T-cell (primary cell): ENCODE measurements at regions not wholly inside any gene's neighbourhood (a gene's known extent, or its start where the extent isn't known, plus 50 kb on each side); places are given as distances from the start of the nearest gene placed in this dataset.

ENCODE experiments used
- ATAC-seq, 4 experiments: fragments of 200-7000 bp in 3 of 4; fragments of 150-1000 bp in 1 of 4; cut with Tn5 transposase; replicated peaks in 1 of 4; 1 replicate in 3 of 4; 2 replicates in 1 of 4; pipeline ENCODE4 v1.10.0; 2021; ENCODE audit warnings: moderate library complexity in 3 of 4, mild to moderate bottlenecking in 2 of 4, moderate number of reproducible peaks in 1 of 4
- CTCF ChIA-PET, 2 donors: fragments of 300-600 bp; sonication (Branson Sonifier 250); formaldehyde crosslinking; loops; one replicate each; lab custom pipeline; 2022; ENCODE audit warnings: antibody characterized with exemption in 2 of 2; lab: Charles Lee
- POLR2A ChIA-PET, 2 donors: fragments of 300-600 bp; sonication (Branson Sonifier 250); formaldehyde crosslinking; loops; one replicate each; lab custom pipeline; 2022; ENCODE audit warnings: antibody characterized with exemption in 2 of 2; lab: Charles Lee
- DNase-seq, 35 experiments: peaks; one replicate each; pipeline versions ENCODE4 v3.0.0 to v3.0.0-alpha.2; 2013 to 2023
- H3K27ac ChIP-seq: one replicate; pipeline ENCODE4 v1.5.1; 2013; ENCODE audit warnings: low read length
- H3K27me3 ChIP-seq, 2 experiments: replicated peaks in 1 of 2; 1 replicate in 1 of 2; 2 replicates in 1 of 2; pipeline versions ENCODE4 v1.6.1 to v1.7.0; 2013; ENCODE audit warnings: low read length in 1 of 2, mixed read lengths in 1 of 2; ENCODE audit not compliant: control insufficient read depth in 2 of 2, insufficient read depth in 2 of 2; ENCODE audit errors: extremely low read depth in 1 of 2
- H3K36me3 ChIP-seq, 2 donors: 1 replicate in 1 of 2; 2 replicates in 1 of 2; pipeline versions ENCODE4 v1.6.1 to v1.7.0; 2013; ENCODE audit warnings: low read length in 1 of 2; ENCODE audit not compliant: control insufficient read depth in 2 of 2, insufficient read depth in 1 of 2; ENCODE audit errors: extremely low read depth in 1 of 2
- H3K4me1 ChIP-seq, 2 experiments: 1 replicate in 1 of 2; 2 replicates in 1 of 2; pipeline versions ENCODE4 v1.6.1 to v1.7.0; 2013; ENCODE audit warnings: low read length in 2 of 2, mixed read lengths in 1 of 2; ENCODE audit not compliant: insufficient read depth in 2 of 2, control insufficient read depth in 1 of 2; ENCODE audit errors: extremely low read depth in 1 of 2
- H3K4me3 ChIP-seq, 2 donors: 1 replicate in 1 of 2; 2 replicates in 1 of 2; pipeline versions ENCODE4 v1.5.1 to v1.7.0; 2013; ENCODE audit warnings: mild to moderate bottlenecking in 2 of 2, low read length in 1 of 2, moderate library complexity in 1 of 2; ENCODE audit not compliant: control insufficient read depth in 1 of 2; ENCODE audit errors: extremely low read depth in 1 of 2
- H3K9me3 ChIP-seq: 2 replicates; pipeline ENCODE4 v1.7.0; 2013
- H3K27ac Mint-ChIP-seq, 2 donors: one replicate each; pipeline ENCODE4 v1.8.0; 2020 to 2021; ENCODE audit warnings: mild to moderate bottlenecking in 2 of 2, mixed read lengths in 2 of 2
- H3K27me3 Mint-ChIP-seq, 2 donors: one replicate each; pipeline ENCODE4 v1.8.0; 2021 to 2022; ENCODE audit warnings: mixed read lengths in 2 of 2
- H3K36me3 Mint-ChIP-seq: one replicate; pipeline ENCODE4 v1.8.0; 2021; ENCODE audit warnings: mixed read lengths
- H3K4me1 Mint-ChIP-seq, 3 donors: one replicate each; pipeline ENCODE4 v1.8.0; 2020 to 2022; ENCODE audit warnings: mixed read lengths in 3 of 3, mild to moderate bottlenecking in 1 of 3
- H3K4me3 Mint-ChIP-seq, 3 donors: one replicate each; pipeline ENCODE4 v1.8.0; 2020 to 2022; ENCODE audit warnings: mild to moderate bottlenecking in 3 of 3, mixed read lengths in 3 of 3, moderate library complexity in 3 of 3
- H3K9me3 Mint-ChIP-seq, 3 donors: one replicate each; pipeline ENCODE4 v1.8.0; 2020 to 2022; ENCODE audit warnings: mixed read lengths in 3 of 3
- WGBS: methylation state at CpG from one replicate; pipeline ENCODE4 v1.1.5; 2013; ENCODE audit warnings: missing lambda C conversion rate; ENCODE audit not compliant: insufficient coverage; 5-methylcytosine and 5-hydroxymethylcytosine counted together

- Histone ChIP-seq H3K36me3 (no peaks in the 10 kb centered on the region), H3K27ac (no peak overlapping the region), H3K4me1 (no peaks in the 10 kb centered on the region), H3K27me3 (peaks cover 0 to 35% of the 10 kb centered on the region in 2 experiments), H3K4me3 (no peak overlapping the region), H3K9me3 (no peaks in the 10 kb centered on the region)
- no peak for ATAC-seq
- no peak overlapping the region for H3K4me3 Mint-ChIP-seq
- H3K27me3 Mint-ChIP-seq = peaks cover 31 to 36% of the 10 kb centered on the region in 2 donors
- peaks cover 0 to 5% (median 0%) of the 10 kb centered on the region in 3 donors for H3K9me3 Mint-ChIP-seq
- no peaks in the 10 kb centered on the region for H3K4me1 Mint-ChIP-seq
- H3K36me3 Mint-ChIP-seq = no peaks in the 10 kb centered on the region
- ChIA-PET POLR2A (no interaction called here), CTCF (no interaction called here)
- no peak for DNase-seq
- 76% methylated on average over 5 of the region's 7 CpGs for WGBS
- H3K27ac Mint-ChIP-seq = no peak overlapping the region
Observed at GRCh38 chr10:3016016-3016415, 51.3 kb upstream of the PFKP start.

DNA sequence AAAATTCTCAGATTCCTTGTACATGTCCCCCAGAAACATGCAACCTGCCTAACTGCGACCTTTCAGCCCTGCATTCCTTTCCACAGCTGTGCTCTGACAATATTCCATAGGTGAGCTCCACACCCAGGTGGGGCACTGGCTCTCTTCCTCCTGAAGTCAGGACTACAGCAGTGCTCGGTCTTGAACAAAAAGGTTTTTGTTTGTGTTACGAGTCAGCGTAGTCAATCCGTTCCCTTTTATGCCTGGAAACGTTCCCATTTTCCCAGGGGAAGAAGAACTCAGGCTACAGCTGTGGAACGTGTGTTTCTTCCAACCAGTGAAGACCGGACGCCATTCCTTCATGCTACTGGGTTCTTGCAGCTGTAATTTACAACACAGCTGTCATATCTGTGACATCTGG, 52.4 kb upstream of the PFKP start:
- Mint-ChIP-seq H3K9me3 (peaks cover 0 to 5% (median 0%) of the 10 kb centered on the region in 3 donors), H3K27me3 (peaks cover 26 to 35% of the 10 kb centered on the region in 2 donors), H3K4me3 (no peak overlapping the region), H3K36me3 (no peaks in the 10 kb centered on the region), H3K4me1 (no peaks in the 10 kb centered on the region), H3K27ac (no peak overlapping the region)
- 82% methylated on average over 9 of the region's 9 CpGs for WGBS
- Histone ChIP-seq H3K9me3 (no peaks in the 10 kb centered on the region), H3K27ac (no peak overlapping the region), H3K4me3 (no peak overlapping the region), H3K36me3 (no peaks in the 10 kb centered on the region), H3K4me1 (no peaks in the 10 kb centered on the region), H3K27me3 (peaks cover 0 to 25% of the 10 kb centered on the region in 2 experiments)
- DNase-seq = no peak
- ATAC-seq = no peak
- ChIA-PET CTCF (no interaction called here), POLR2A (no interaction called here)

DNA sequence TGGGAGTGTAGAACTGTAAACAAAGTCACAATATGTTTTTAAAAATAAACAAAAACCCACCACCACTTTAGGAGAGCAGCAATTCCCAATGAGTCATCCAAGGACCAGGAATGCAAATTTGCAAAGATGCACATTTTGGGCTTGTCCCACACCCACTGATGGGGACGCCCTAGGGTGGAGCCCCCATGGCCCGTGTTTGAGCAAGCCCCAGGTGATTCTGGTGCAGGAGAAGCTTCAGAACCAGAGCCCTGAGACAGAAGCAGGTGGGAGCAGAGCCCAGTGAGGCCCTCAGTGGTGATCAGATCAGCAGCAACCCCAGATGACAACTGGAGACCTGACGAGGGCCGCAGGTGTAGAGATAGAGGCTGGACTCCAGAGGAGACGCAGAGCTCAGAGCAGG, 55.1 kb upstream of the PFKP start:
- H3K27ac ChIP-seq = no peak overlapping the region
- no peak overlapping the region for H3K27ac Mint-ChIP-seq
- H3K27me3 Mint-ChIP-seq = peaks cover 50 to 51% of the 10 kb centered on the region in 2 donors
- 54% methylated on average over 2 of the region's 5 CpGs for WGBS
- ChIA-PET POLR2A (no interaction called here), CTCF (no interaction called here)
- no peaks in the 10 kb centered on the region for H3K9me3 ChIP-seq
- DNase-seq = no peak
- H3K36me3 Mint-ChIP-seq = no peaks in the 10 kb centered on the region
- H3K4me1 Mint-ChIP-seq = peaks cover 0 to 4% (median 0%) of the 10 kb centered on the region in 3 donors
- no peak overlapping the region for H3K4me3 ChIP-seq
- H3K27me3 ChIP-seq = peaks cover 0 to 21% of the 10 kb centered on the region in 2 experiments
- peaks cover 0 to 5% (median 0%) of the 10 kb centered on the region in 3 donors for H3K9me3 Mint-ChIP-seq
- H3K4me1 ChIP-seq = no peaks in the 10 kb centered on the region
- no peak for ATAC-seq
- no peak overlapping the region for H3K4me3 Mint-ChIP-seq
- no peaks in the 10 kb centered on the region for H3K36me3 ChIP-seq

- Mint-ChIP-seq H3K4me3 (no peak overlapping the region), H3K27ac (no peak overlapping the region), H3K9me3 (peaks cover 0 to 5% (median 0%) of the 10 kb centered on the region in 3 donors), H3K4me1 (peaks cover 0 to 4% (median 0%) of the 10 kb centered on the region in 3 donors), H3K36me3 (no peaks in the 10 kb centered on the region), H3K27me3 (peaks cover 53 to 57% of the 10 kb centered on the region in 2 donors)
- Histone ChIP-seq H3K36me3 (no peaks in the 10 kb centered on the region), H3K27ac (no peak overlapping the region), H3K27me3 (peaks cover 0 to 28% of the 10 kb centered on the region in 2 experiments), H3K9me3 (no peaks in the 10 kb centered on the region), H3K4me3 (no peak overlapping the region), H3K4me1 (no peaks in the 10 kb centered on the region)
- CTCF ChIA-PET = no interaction called here
- DNase-seq (no peak), ATAC-seq (no peak)
- POLR2A ChIA-PET = no interaction called here
- 79% methylated on average over 8 of the region's 10 CpGs for WGBS
Observed at GRCh38 chr10:3010816-3011460, 56.4 kb upstream of the PFKP start.

GRCh38 chr10:3010334-3010733, 57.0 kb upstream of the PFKP start:
- ChIA-PET POLR2A (no interaction called here), CTCF (no interaction called here)
- no peak overlapping the region for H3K4me3 ChIP-seq
- H3K4me1 ChIP-seq = no peaks in the 10 kb centered on the region
- DNase-seq = no peak
- peaks cover 0 to 4% (median 0%) of the 10 kb centered on the region in 3 donors for H3K4me1 Mint-ChIP-seq
- ATAC-seq = no peak
- no peak overlapping the region for H3K4me3 Mint-ChIP-seq
- 85% methylated on average over 4 of the region's 8 CpGs for WGBS
- H3K36me3 ChIP-seq = no peaks in the 10 kb centered on the region
- H3K36me3 Mint-ChIP-seq = no peaks in the 10 kb centered on the region
- H3K27me3 Mint-ChIP-seq = peaks cover 52 to 56% of the 10 kb centered on the region in 2 donors
- H3K9me3 Mint-ChIP-seq = peaks cover 0 to 5% (median 0%) of the 10 kb centered on the region in 3 donors
- peaks cover 0 to 26% of the 10 kb centered on the region in 2 experiments for H3K27me3 ChIP-seq
- H3K27ac Mint-ChIP-seq = no peak overlapping the region
- no peaks in the 10 kb centered on the region for H3K9me3 ChIP-seq
- no peak overlapping the region for H3K27ac ChIP-seq

DNA sequence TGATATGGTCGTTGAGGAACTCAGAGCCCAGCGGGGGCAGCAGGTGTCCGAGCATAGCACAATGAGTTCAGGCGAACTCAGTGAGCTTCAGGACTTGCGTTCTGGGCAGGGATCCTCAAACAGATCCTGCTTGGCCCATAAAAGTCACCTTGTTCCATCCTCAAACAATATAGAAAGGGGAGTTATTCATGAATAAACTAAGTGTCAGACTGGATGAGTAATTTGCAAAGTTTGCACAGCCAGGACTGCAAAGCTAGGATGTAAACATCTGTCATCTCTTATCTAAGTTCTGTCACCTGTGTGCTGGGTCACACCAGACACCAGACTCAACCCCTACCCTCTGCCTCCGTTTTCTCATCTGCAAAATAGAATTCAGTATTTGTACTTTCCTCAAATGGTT, 58.0 kb upstream of the PFKP start:
- peaks cover 0 to 4% (median 0%) of the 10 kb centered on the region in 3 donors for H3K4me1 Mint-ChIP-seq
- ChIA-PET POLR2A (no interaction called here), CTCF (no interaction called here)
- WGBS = 35% methylated on average over 3 of the region's 6 CpGs
- Histone ChIP-seq H3K4me1 (no peaks in the 10 kb centered on the region), H3K4me3 (no peak overlapping the region), H3K27me3 (peaks cover 0 to 22% of the 10 kb centered on the region in 2 experiments), H3K36me3 (no peaks in the 10 kb centered on the region), H3K9me3 (no peaks in the 10 kb centered on the region), H3K27ac (no peak overlapping the region)
- H3K27ac Mint-ChIP-seq = no peak overlapping the region
- H3K4me3 Mint-ChIP-seq = no peak overlapping the region
- no peaks in the 10 kb centered on the region for H3K36me3 Mint-ChIP-seq
- DNase-seq = no peak
- ATAC-seq = no peak
- H3K9me3 Mint-ChIP-seq = peaks cover 0 to 5% (median 0%) of the 10 kb centered on the region in 3 donors
- H3K27me3 Mint-ChIP-seq = peaks cover 48 to 54% of the 10 kb centered on the region in 2 donors
